ENCODE measurements at regions not wholly inside any gene's neighbourhood (a gene's known extent, or its start where the extent isn't known, plus 50 kb on each side); places are given as distances from the start of the nearest gene placed in this dataset.

GRCh38 chrX:33273535-33273934 is 62.2 kb upstream of the DMD start:
- no peak for TF ChIP-seq POLR2A (IDR thresholded peaks at IDR 0.05)
- no peak for TF ChIP-seq CTCF (IDR thresholded peaks at IDR 0.05)
